Nephron (organoid): ENCODE measurements at regions not wholly inside any gene's neighbourhood (a gene's known extent, or its start where the extent isn't known, plus 50 kb on each side); places are given as distances from the start of the nearest gene placed in this dataset.
A peak's percentile ranks its signal among the peaks of the same experiment; 100 is the strongest.
"Not testable (repeated sequence)": the region's sequence is repeated elsewhere in the genome, so short reads cannot be mapped to it uniquely, and the experiment has no call there.

Source experiments
- H3K27ac Mint-ChIP-seq, 3 experiments: 2 replicates each; pipeline ENCODE4 v1.8.0; 2020; ENCODE audit warnings: mixed read lengths in 3 of 3, mild to moderate bottlenecking in 2 of 3, moderate library complexity in 1 of 3
- H3K27me3 Mint-ChIP-seq: 2 replicates; pipeline ENCODE4 v1.8.0; 2021; ENCODE audit warnings: low read depth, mild to moderate bottlenecking, moderate library complexity, mixed read lengths
- H3K36me3 Mint-ChIP-seq: 2 replicates; pipeline ENCODE4 v1.8.0; 2020; ENCODE audit warnings: low read depth, mixed read lengths
- H3K4me1 Mint-ChIP-seq: 2 replicates; pipeline ENCODE4 v1.8.0; 2020; ENCODE audit warnings: mixed read lengths
- H3K4me3 Mint-ChIP-seq, 3 experiments: 2 replicates each; pipeline ENCODE4 v1.8.0; 2020; ENCODE audit warnings: mild to moderate bottlenecking in 3 of 3, mixed read lengths in 3 of 3, moderate library complexity in 2 of 3
- H3K9me3 Mint-ChIP-seq: 2 replicates; pipeline ENCODE4 v1.8.0; 2020; ENCODE audit warnings: mixed read lengths
- TF ChIP-seq, protein P1 (sequence below), 3 experiments: fragments of 200-600 bp; sonication (generic); IDR thresholded peaks; one replicate each; pipeline ENCODE4 v1.5.0; 2021; ENCODE audit warnings: antibody characterized with exemption in 3 of 3; ENCODE audit not compliant: unreplicated experiment in 3 of 3

DNA sequence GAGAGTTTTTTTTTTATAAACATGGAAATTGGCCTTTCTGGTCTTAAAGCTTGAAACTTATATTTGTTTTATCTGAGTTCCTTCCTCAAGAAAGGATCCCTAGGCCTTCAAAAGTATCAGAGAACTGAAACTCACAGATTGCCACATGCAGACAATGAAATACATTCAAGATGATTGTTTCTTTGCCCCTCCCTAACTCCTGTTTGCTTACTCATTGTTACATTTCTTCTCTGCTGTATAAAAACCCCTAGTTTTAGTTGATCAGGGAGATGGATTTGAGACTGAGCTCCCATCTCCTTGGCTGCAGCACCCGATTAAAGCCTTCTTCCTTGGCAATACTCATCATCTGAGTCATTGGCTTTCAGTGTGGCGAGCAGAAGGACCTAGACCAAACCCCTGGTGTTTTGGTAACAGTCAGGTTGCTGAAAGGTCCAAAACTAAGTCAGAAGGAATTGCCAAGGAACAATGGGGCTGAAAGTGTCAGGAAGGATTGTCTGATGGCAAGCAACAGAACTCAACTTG is 132.3 kb upstream of the SULF2 start:
- H3K27me3 Mint-ChIP-seq: peaks cover 9% of the 10 kb centered on the region
- H3K4me1 Mint-ChIP-seq: peaks cover 32% of the 10 kb centered on the region
- peaks cover 11% of the 10 kb centered on the region for H3K36me3 Mint-ChIP-seq
- no peak overlapping the region for H3K27ac Mint-ChIP-seq
- no peak overlapping the region for H3K4me3 Mint-ChIP-seq
- peaks cover 28% of the 10 kb centered on the region for H3K9me3 Mint-ChIP-seq
- TF ChIP-seq, protein P1, sequence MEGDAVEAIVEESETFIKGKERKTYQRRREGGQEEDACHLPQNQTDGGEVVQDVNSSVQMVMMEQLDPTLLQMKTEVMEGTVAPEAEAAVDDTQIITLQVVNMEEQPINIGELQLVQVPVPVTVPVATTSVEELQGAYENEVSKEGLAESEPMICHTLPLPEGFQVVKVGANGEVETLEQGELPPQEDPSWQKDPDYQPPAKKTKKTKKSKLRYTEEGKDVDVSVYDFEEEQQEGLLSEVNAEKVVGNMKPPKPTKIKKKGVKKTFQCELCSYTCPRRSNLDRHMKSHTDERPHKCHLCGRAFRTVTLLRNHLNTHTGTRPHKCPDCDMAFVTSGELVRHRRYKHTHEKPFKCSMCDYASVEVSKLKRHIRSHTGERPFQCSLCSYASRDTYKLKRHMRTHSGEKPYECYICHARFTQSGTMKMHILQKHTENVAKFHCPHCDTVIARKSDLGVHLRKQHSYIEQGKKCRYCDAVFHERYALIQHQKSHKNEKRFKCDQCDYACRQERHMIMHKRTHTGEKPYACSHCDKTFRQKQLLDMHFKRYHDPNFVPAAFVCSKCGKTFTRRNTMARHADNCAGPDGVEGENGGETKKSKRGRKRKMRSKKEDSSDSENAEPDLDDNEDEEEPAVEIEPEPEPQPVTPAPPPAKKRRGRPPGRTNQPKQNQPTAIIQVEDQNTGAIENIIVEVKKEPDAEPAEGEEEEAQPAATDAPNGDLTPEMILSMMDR (IDR thresholded peaks at IDR 0.05; ENCODE audit: unreplicated experiment in 3 of 3): no peak

DNA sequence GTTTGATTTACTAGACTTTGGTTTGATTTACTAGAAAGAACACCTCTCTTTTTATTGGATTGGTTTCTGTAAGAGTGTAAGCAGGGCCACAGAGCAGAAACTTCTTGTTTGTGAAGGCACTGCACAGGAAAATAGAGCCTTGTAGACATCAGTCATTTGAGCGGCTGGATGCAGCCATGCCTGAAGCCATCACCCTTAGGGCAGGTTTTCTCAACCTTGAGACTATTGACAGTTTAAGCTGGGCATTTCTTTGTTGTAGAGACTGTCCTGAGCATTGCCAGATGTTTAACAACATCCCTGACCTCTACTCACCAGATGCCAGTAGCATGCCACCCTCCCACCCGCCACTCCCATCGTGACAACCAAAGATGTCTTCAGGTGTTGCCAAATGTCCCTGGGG is 130.2 kb upstream of the SULF2 start:
- H3K4me1 Mint-ChIP-seq: peaks cover 31% of the 10 kb centered on the region
- peak overlapping the region; percentile 3 to 89 (median 20) for H3K27ac Mint-ChIP-seq
- peaks cover 28% of the 10 kb centered on the region for H3K9me3 Mint-ChIP-seq
- H3K36me3 Mint-ChIP-seq: peaks cover 11% of the 10 kb centered on the region
- TF ChIP-seq, protein P1 (IDR thresholded peaks at IDR 0.05; ENCODE audit: unreplicated experiment in 3 of 3): no peak
- no peak overlapping the region for H3K4me3 Mint-ChIP-seq
- H3K27me3 Mint-ChIP-seq: peaks cover 3% of the 10 kb centered on the region

DNA sequence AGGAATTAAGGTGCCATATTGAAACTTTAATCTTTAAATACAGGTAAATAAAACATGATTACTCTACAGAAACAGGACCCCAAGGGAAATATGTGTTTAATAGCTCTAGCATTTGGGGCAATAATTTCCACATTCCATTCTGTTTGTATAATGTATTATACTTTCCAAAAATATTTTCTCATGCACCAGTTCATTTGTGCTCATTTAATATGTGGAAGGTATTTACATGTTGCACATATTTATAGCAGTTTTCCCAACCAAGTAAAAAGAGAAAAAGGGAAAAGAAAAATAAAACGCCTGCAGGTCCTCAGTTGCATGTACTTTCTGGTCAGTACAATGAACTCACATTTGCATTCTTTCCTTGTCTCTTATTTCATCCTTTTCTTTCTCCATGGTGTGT is 129.5 kb upstream of the SULF2 start:
- Mint-ChIP-seq H3K4me3 (no peak overlapping the region), H3K27me3 (peaks cover 6% of the 10 kb centered on the region), H3K27ac (peak overlapping the region; percentile 3 to 89 (median 20)), H3K4me1 (peaks cover 33% of the 10 kb centered on the region), H3K36me3 (peaks cover 11% of the 10 kb centered on the region), H3K9me3 (peaks cover 28% of the 10 kb centered on the region)
- TF ChIP-seq, protein P1 (IDR thresholded peaks at IDR 0.05; ENCODE audit: unreplicated experiment in 3 of 3): no peak

DNA sequence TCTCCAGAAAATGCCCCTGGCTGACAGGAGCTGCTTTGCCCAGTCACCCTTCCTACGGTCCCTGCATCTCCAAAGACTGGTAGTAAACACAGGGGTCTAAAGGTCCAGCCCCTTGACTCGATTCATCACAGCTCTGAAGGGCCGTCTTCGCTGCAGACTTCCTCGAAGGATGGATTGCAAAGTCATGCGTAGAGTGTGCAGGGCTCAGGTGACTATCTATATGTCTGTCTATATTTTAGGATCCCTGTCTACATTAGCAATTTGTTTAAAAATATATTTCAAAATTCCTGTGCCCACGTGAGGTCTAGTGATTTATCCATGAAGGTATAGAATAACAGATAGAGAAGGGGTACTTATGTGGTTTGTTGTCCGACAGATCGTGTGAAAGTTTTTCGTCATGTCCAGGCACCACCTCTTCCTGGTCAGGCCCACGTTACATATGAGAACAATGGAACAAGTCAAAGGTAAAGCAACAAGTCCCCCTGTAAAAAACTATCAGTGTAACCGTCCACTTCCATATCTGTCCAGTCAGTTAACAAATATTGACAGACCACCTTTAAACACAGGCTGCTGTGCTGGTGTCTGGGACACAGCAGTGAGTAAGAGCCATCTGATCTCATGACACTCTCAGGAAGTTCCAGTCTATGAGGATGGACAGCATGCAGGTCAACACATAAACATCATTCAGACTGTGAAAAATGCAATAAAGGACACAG is 127.7 kb upstream of the SULF2 start:
- H3K36me3 Mint-ChIP-seq: peaks cover 11% of the 10 kb centered on the region
- peaks cover 20% of the 10 kb centered on the region for H3K9me3 Mint-ChIP-seq
- H3K27me3 Mint-ChIP-seq: peaks cover 14% of the 10 kb centered on the region
- H3K4me3 Mint-ChIP-seq: not testable (repeated sequence)
- H3K4me1 Mint-ChIP-seq: peaks cover 51% of the 10 kb centered on the region
- H3K27ac Mint-ChIP-seq: peak overlapping the region in 2 of 3 experiments; percentile 5 to 15

DNA sequence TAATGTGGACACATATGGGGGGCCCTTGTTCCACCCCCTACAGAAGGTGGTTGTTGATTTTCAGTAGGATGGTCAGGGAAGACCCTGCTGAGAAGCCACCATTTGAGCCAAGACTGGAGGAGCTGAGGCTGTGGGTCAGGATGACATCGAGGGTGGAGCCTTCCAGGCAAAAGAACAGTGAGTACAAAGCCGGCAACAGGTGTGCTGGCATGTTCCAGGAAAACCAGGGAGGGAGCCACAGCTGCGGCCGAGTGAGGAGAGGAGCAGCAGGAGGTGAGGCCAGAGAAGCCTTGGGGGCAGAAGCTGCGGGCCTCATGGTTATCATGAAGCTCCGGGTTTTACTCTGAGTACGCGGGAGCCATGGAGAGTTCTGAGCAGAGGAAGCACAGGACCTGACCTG is 126.9 kb upstream of the SULF2 start:
- peaks cover 13% of the 10 kb centered on the region for H3K9me3 Mint-ChIP-seq
- peaks cover 58% of the 10 kb centered on the region for H3K4me1 Mint-ChIP-seq
- not testable (repeated sequence) for H3K36me3 Mint-ChIP-seq

DNA sequence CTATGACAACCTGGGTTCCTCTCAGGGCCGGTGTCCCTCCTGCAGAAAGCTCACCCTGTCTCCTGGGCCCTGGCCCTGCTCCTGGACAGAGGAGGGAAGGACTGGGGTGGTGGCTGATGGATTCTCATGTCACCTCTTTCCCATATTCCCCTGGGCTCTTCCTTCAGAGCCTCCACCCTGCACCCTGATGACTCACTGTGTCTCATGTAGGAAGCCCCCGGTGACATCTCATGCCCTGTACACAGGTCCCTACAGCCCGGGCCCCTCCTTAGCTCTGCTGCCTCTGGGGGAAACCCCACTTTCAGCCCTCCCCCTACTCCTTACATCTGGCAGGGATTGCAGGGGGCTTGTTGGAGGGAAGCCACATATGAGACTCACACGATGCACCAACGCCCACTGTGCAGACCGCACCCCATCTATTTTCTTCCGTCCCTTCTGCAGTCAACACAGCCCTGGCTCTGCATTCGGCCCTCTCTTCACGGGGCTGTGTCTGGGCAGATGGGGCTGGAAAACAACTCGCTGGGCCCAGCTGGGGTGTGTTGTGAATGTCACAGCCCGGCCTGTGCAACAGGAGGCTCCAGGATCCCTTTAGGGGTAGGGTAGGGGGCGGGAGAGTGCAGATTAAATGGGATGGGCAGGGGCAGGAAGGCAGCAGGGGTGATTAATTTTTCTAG is 124.6 kb upstream of the SULF2 start:
- H3K4me3 Mint-ChIP-seq, H3K36me3 Mint-ChIP-seq, H3K9me3 Mint-ChIP-seq: not testable (repeated sequence)
- Mint-ChIP-seq H3K27ac (peak overlapping the region in 1 of 3 experiments; percentile 39), H3K4me1 (peaks cover 64% of the 10 kb centered on the region), H3K27me3 (peaks cover 16% of the 10 kb centered on the region)

More for the DNA sequence above, 126.9 kb upstream of the SULF2 start:
- Mint-ChIP-seq H3K27ac (peak overlapping the region in 1 of 3 experiments; percentile 54), H3K27me3 (peaks cover 20% of the 10 kb centered on the region)
- H3K4me3 Mint-ChIP-seq: not testable (repeated sequence)

DNA sequence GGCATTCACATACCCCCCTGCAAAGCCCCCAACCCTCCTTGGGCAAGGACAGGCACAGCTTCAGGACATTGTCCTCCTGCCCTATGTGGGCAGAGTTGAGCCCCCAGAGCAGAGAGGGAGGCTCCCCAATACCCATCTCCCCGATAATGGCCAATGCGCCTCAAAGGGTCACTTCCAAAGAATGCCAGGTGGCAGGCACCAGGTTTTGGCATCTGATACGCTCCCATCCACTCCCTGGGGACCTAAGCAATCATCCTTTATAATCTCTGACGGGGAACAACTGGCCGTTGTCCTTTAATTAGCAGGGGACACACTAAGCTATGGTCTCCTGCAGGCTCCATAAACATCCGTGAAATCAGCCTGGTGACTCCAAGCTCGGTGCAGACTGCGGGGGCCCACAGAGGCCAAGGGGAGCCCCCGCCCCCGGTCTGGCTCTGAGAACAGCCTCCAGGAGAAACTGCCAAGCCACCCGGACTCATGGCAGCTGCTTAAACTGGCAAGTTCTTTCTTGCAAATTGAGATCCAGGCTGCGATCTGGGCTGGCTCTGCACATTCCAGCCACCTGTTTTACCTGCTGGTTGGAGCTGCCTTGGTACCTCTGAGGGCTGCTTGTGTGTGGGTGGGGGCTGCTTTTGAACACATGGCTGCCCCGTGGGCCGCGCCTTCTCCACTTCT is 123.2 kb upstream of the SULF2 start:
- not testable (repeated sequence) for H3K36me3 Mint-ChIP-seq, H3K27ac Mint-ChIP-seq, H3K4me3 Mint-ChIP-seq, H3K9me3 Mint-ChIP-seq
- H3K4me1 Mint-ChIP-seq: peaks cover 61% of the 10 kb centered on the region
- peaks cover 16% of the 10 kb centered on the region for H3K27me3 Mint-ChIP-seq

DNA sequence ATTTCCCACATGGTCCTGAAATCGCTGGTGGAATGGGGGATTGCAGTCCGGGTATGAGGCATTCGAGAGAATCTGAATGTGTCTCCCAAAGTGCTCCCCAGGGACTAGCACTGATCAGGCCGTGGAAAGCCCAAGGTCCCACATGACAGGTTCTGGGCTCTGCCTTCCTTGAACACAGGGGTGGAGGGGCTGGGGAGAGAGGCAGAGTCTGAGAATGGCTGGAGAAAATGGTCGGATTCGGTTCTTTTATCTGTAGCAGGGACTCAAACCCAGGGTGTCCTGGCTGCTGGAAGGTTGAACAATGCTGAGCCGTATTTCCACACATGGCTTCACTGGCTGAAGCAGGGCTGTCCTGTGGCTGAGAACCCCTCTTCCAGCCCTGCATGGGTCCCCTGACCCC is 122.7 kb upstream of the SULF2 start:
- Mint-ChIP-seq H3K27ac (peak overlapping the region in 2 of 3 experiments; percentile 25 to 62), H3K4me1 (peaks cover 56% of the 10 kb centered on the region), H3K27me3 (peaks cover 16% of the 10 kb centered on the region)
- H3K4me3 Mint-ChIP-seq, H3K9me3 Mint-ChIP-seq, H3K36me3 Mint-ChIP-seq: not testable (repeated sequence)
